ENCODE measurements at regions not wholly inside any gene's neighbourhood (a gene's known extent, or its start where the extent isn't known, plus 50 kb on each side); places are given as distances from the start of the nearest gene placed in this dataset.

GRCh38 chr1:112790920-112791722, 76.0 kb upstream of the PPM1J start:
- no peaks in the 10 kb centered on the region for H3K36me3 Mint-ChIP-seq
- DNase-seq (no peak), ATAC-seq (no peak)
- H3K4me3 Mint-ChIP-seq: no peak overlapping the region
- H3K4me1 Mint-ChIP-seq: peaks cover 30 to 32% of the 10 kb centered on the region in 2 donors
- intact Hi-C loops (cut with micrococcal nuclease): no loop called here
- WGBS (ENCODE audit: insufficient coverage): 93% methylated on average over 9 of the region's 10 CpGs
- TF ChIP-seq CTCF (IDR thresholded peaks at IDR 0.05): no peak
- Histone ChIP-seq H3K9me3 (ENCODE audit: control insufficient read depth, insufficient read depth, low read length) (no peaks in the 10 kb centered on the region), H3K36me3 (ENCODE audit: control insufficient read depth, insufficient read depth, low read length) (no peaks in the 10 kb centered on the region), H3K4me3 (ENCODE audit: low read length) (no peak overlapping the region), H3K27me3 (ENCODE audit: control insufficient read depth, insufficient read depth, low read length) (no peaks in the 10 kb centered on the region), H3K4me1 (ENCODE audit: control insufficient read depth, insufficient read depth, low read length) (peaks cover 4% of the 10 kb centered on the region), H3K27ac (ENCODE audit: low read length) (no peak overlapping the region)
- no peak overlapping the region for H3K27ac Mint-ChIP-seq
- H3K9me3 Mint-ChIP-seq: no peaks in the 10 kb centered on the region
- no peaks in the 10 kb centered on the region for H3K27me3 Mint-ChIP-seq (ENCODE audit: low read depth in 2 of 2)

GRCh38 chr1:112788561-112788960, 73.4 kb upstream of the PPM1J start:
- DNase-seq (no peak), ATAC-seq (no peak)
- no peak for TF ChIP-seq CTCF (IDR thresholded peaks at IDR 0.05)
- H3K27ac ChIP-seq (ENCODE audit: low read length): no peak overlapping the region
- no peaks in the 10 kb centered on the region for H3K9me3 ChIP-seq (ENCODE audit: control insufficient read depth, insufficient read depth, low read length)
- no peaks in the 10 kb centered on the region for H3K27me3 ChIP-seq (ENCODE audit: control insufficient read depth, insufficient read depth, low read length)
- peaks cover 0 to 2% of the 10 kb centered on the region in 2 donors for H3K27me3 Mint-ChIP-seq (ENCODE audit: low read depth in 2 of 2)
- H3K4me3 Mint-ChIP-seq: no peak overlapping the region
- no peak overlapping the region for H3K27ac Mint-ChIP-seq
- no peaks in the 10 kb centered on the region for H3K9me3 Mint-ChIP-seq
- H3K36me3 Mint-ChIP-seq: no peaks in the 10 kb centered on the region
- no peaks in the 10 kb centered on the region for H3K36me3 ChIP-seq (ENCODE audit: control insufficient read depth, insufficient read depth, low read length)
- H3K4me3 ChIP-seq (ENCODE audit: low read length): no peak overlapping the region
- H3K4me1 Mint-ChIP-seq: peaks cover 6 to 7% of the 10 kb centered on the region in 2 donors
- intact Hi-C loops (cut with micrococcal nuclease): no loop called here
- no peaks in the 10 kb centered on the region for H3K4me1 ChIP-seq (ENCODE audit: control insufficient read depth, insufficient read depth, low read length)

GRCh38 chr1:112788054-112788453, 72.9 kb upstream of the PPM1J start:
- 77% methylated on average over 1 of the region's 2 CpGs for WGBS (ENCODE audit: insufficient coverage)
- H3K36me3 Mint-ChIP-seq: no peaks in the 10 kb centered on the region

More at GRCh38 chr1:112788054-112788453, 72.9 kb upstream of the PPM1J start:
- no peak for DNase-seq
- Mint-ChIP-seq H3K4me1 (peaks cover 1 to 2% of the 10 kb centered on the region in 2 donors), H3K27ac (no peak overlapping the region), H3K4me3 (no peak overlapping the region), H3K27me3 (ENCODE audit: low read depth in 2 of 2) (peaks cover 0 to 5% of the 10 kb centered on the region in 2 donors), H3K9me3 (no peaks in the 10 kb centered on the region)
- Histone ChIP-seq H3K9me3 (ENCODE audit: control insufficient read depth, insufficient read depth, low read length) (no peaks in the 10 kb centered on the region), H3K4me1 (ENCODE audit: control insufficient read depth, insufficient read depth, low read length) (no peaks in the 10 kb centered on the region), H3K27me3 (ENCODE audit: control insufficient read depth, insufficient read depth, low read length) (no peaks in the 10 kb centered on the region), H3K4me3 (ENCODE audit: low read length) (no peak overlapping the region), H3K36me3 (ENCODE audit: control insufficient read depth, insufficient read depth, low read length) (no peaks in the 10 kb centered on the region), H3K27ac (ENCODE audit: low read length) (no peak overlapping the region)
- ATAC-seq: no peak
- intact Hi-C loops (cut with micrococcal nuclease): no loop called here
- TF ChIP-seq CTCF (IDR thresholded peaks at IDR 0.05): no peak

Measured in natural killer cell (primary cell).